MCF 10A (cell line): ENCODE measurements at regions not wholly inside any gene's neighbourhood (a gene's known extent, or its start where the extent isn't known, plus 50 kb on each side); places are given as distances from the start of the nearest gene placed in this dataset.

Experiments used
- BruUV-seq: library from RNA; stranded (reverse); fragments of 400-500 nt; replicated peaks from 2 replicates; lab custom pipeline; 2021; lab: Mats Ljungman, UMichigan
- CTCF ChIA-PET: fragments of 300-600 bp; sonication (Branson Sonifier 250); formaldehyde crosslinking; extraction: SDS; loops from one replicate; lab custom pipeline; 2021; ENCODE audit warnings: antibody characterized with exemption, inconsistent platforms; lab: Yijun Ruan, JAX
- POLR2A ChIA-PET: fragments of 300-600, 350-650 bp; sonication (Branson Sonifier 250); formaldehyde crosslinking; extraction: SDS; loops from one replicate; lab custom pipeline; 2020; ENCODE audit warnings: antibody characterized with exemption, inconsistent platforms; lab: Yijun Ruan, JAX
- DNase-seq: peaks from one replicate; pipeline ENCODE4 v3.0.0-alpha.2; 2018; ENCODE audit not compliant: unreplicated experiment
- H3K27ac Mint-ChIP-seq: one replicate; pipeline ENCODE4 v1.8.0; 2022; ENCODE audit warnings: mild to moderate bottlenecking, low read depth, mixed read lengths; ENCODE audit not compliant: unreplicated experiment
- H3K27me3 Mint-ChIP-seq: one replicate; pipeline ENCODE4 v1.8.0; 2022; ENCODE audit warnings: mixed read lengths; ENCODE audit not compliant: insufficient read depth, unreplicated experiment
- H3K36me3 Mint-ChIP-seq: one replicate; pipeline ENCODE4 v1.8.0; 2022; ENCODE audit warnings: mild to moderate bottlenecking, moderate library complexity, mixed read lengths; ENCODE audit not compliant: insufficient read depth, unreplicated experiment
- H3K4me1 Mint-ChIP-seq: one replicate; pipeline ENCODE4 v1.8.0; 2022; ENCODE audit warnings: mixed read lengths; ENCODE audit not compliant: insufficient read depth, unreplicated experiment
- H3K4me3 Mint-ChIP-seq: one replicate; pipeline ENCODE4 v1.8.0; 2022; ENCODE audit warnings: mild to moderate bottlenecking, moderate library complexity, mixed read lengths; ENCODE audit not compliant: unreplicated experiment
- H3K9me3 Mint-ChIP-seq: one replicate; pipeline ENCODE4 v1.8.0; 2022; ENCODE audit warnings: mixed read lengths; ENCODE audit not compliant: unreplicated experiment
- intact Hi-C: fragments of 100-400 bp; cut with micrococcal nuclease; formaldehyde crosslinking; loops from 2 replicates; pipeline ENCODE4 v1.14.1; 2022
- TF ChIP-seq, protein P1 (sequence below): fragments of 200-600 bp; IDR thresholded peaks from one replicate; pipeline ENCODE4 v1.8.0; 2022; ENCODE audit warnings: antibody characterized with exemption, mild to moderate bottlenecking; ENCODE audit not compliant: unreplicated experiment

- DNase-seq = no peak
- Mint-ChIP-seq H3K4me3 (no peak overlapping the region), H3K9me3 (no peaks in the 10 kb centered on the region), H3K36me3 (no peaks in the 10 kb centered on the region), H3K27ac (no peak overlapping the region), H3K27me3 (no peaks in the 10 kb centered on the region), H3K4me1 (peaks cover 8% of the 10 kb centered on the region)
- POLR2A ChIA-PET = no interaction called here
- no TSS peak for BruUV-seq
- TF ChIP-seq, protein P1, sequence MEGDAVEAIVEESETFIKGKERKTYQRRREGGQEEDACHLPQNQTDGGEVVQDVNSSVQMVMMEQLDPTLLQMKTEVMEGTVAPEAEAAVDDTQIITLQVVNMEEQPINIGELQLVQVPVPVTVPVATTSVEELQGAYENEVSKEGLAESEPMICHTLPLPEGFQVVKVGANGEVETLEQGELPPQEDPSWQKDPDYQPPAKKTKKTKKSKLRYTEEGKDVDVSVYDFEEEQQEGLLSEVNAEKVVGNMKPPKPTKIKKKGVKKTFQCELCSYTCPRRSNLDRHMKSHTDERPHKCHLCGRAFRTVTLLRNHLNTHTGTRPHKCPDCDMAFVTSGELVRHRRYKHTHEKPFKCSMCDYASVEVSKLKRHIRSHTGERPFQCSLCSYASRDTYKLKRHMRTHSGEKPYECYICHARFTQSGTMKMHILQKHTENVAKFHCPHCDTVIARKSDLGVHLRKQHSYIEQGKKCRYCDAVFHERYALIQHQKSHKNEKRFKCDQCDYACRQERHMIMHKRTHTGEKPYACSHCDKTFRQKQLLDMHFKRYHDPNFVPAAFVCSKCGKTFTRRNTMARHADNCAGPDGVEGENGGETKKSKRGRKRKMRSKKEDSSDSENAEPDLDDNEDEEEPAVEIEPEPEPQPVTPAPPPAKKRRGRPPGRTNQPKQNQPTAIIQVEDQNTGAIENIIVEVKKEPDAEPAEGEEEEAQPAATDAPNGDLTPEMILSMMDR = no peak
- intact Hi-C loops = no loop called here
- CTCF ChIA-PET = no interaction called here
Observed at GRCh38 chr9:79300068-79300467, 271.7 kb upstream of the TLE4 start.

DNA sequence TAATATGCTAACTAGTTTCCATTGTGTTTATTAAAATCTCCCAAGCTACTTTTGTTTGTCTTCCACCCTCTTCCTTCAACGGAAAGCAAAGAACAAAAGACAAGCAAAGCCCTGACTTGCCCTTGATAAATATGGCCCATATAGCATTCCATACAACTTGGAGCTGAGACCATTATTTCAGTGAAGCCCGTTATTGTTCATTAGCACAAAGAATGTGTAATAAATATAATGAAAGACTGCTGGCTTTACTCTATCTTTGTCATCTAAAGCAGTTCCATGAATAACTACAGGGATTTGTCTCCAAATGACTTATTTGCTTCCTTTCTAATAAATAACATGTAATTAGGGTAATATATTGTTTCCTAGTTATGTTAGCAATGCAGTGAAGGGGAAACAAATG is 270.7 kb upstream of the TLE4 start:
- POLR2A ChIA-PET = interaction anchor here (0.6 kb wide), 1 partner anchor 135 kb away, joined by 4 read pairs; no protein-coding TSS in a partner anchor

DNA sequence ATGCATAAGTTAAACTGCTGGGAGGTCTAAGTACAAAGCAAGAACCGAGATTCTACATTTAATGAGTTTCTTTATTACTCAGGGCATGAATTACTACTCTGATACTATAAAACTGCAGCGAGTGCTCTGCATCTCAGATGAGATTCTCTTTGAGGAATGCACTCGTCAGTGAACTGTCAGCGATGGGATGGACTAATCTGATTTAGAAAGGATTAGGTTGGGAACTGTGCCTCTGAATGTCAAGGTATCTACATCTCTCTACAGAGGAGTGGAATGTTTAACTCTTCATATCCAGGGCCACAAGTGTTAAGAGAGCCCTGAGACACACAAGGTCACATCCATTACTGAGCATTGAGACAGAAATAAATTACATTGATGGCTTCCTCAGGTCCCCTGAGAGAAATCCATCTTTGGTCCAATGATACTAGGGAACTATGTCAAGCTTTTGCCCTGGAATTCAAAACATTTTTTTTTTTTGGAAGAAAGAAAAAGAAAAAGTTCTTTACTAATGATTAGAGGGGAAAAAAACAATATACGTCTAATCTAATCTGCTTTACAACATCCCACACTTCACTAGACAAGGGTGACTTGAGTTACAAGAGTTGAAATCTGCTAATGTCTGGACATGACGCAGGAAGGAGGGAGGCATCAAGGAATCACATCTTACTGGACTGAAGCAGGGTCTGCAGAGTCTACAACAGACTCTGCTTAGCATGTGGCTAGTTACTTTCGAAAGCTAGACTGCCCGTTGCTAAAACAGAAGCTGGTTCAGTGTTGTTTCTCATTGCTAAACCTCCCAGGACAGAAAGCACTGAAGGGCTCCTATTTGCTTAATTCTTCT is 270.0 kb upstream of the TLE4 start:
- H3K4me1 Mint-ChIP-seq = peaks cover 8% of the 10 kb centered on the region
- TF ChIP-seq, protein P1 = no peak
- no peaks in the 10 kb centered on the region for H3K27me3 Mint-ChIP-seq
- no peak overlapping the region for H3K4me3 Mint-ChIP-seq
- POLR2A ChIA-PET = interaction anchor here (1.1 kb wide), 1 partner anchor 137 kb away, joined by 3 read pairs; no protein-coding TSS in a partner anchor
- H3K36me3 Mint-ChIP-seq = no peaks in the 10 kb centered on the region
- no peak for DNase-seq
- no peaks in the 10 kb centered on the region for H3K9me3 Mint-ChIP-seq
- H3K27ac Mint-ChIP-seq = peak overlapping the region; percentile 17
- BruUV-seq = no TSS peak
- intact Hi-C loops = no loop called here
- CTCF ChIA-PET = interaction anchor here (0.6 kb wide), 2 partner anchors 15 to 872 kb away, joined by 3 read pairs; no protein-coding TSS in a partner anchor

More for the DNA sequence above, 270.7 kb upstream of the TLE4 start:
- no peak for DNase-seq
- TF ChIP-seq, protein P1 = no peak
- H3K4me3 Mint-ChIP-seq = no peak overlapping the region
- H3K27me3 Mint-ChIP-seq = no peaks in the 10 kb centered on the region
- BruUV-seq = no TSS peak
- CTCF ChIA-PET = no interaction called here
- H3K36me3 Mint-ChIP-seq = no peaks in the 10 kb centered on the region
- intact Hi-C loops = no loop called here
- no peak overlapping the region for H3K27ac Mint-ChIP-seq
- peaks cover 8% of the 10 kb centered on the region for H3K4me1 Mint-ChIP-seq
- H3K9me3 Mint-ChIP-seq = no peaks in the 10 kb centered on the region

DNA sequence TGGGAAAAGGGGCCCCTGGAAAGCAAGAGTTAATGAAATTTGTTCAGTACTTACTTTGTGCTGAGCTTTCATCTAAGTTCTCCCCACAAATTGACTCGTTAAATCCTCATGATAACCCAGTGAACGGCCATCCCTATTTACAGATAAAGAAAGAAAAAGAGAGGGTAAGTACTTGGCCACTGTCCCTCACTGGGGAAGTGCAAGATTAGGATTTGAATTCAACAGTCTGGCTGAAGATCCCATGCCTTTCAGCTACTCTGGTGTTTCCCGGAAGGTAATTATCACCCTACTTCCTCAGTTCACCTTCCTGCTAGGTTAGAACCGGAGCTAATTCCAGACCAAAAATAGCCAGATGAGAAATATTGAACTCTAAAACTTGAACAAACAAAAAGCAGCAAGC is 269.2 kb upstream of the TLE4 start:
- no peaks in the 10 kb centered on the region for H3K27me3 Mint-ChIP-seq
- H3K4me3 Mint-ChIP-seq = peak overlapping the region; percentile 61
- DNase-seq = no peak
- H3K27ac Mint-ChIP-seq = peak overlapping the region; percentile 17
- POLR2A ChIA-PET = interaction anchor here (1.1 to 1.5 kb wide), 2 partner anchors 137 to 269 kb away, joined by 3 read pairs; partner anchors contain the start of gene TLE4
- BruUV-seq = no TSS peak
- CTCF ChIA-PET = interaction anchor here (0.6 kb wide), 1 partner anchor 15 kb away, joined by 3 read pairs; no protein-coding TSS in a partner anchor
- TF ChIP-seq, protein P1 = no peak
- intact Hi-C loops = no loop called here
- no peaks in the 10 kb centered on the region for H3K9me3 Mint-ChIP-seq
- H3K4me1 Mint-ChIP-seq = peaks cover 8% of the 10 kb centered on the region
- H3K36me3 Mint-ChIP-seq = no peaks in the 10 kb centered on the region
